Left renal pelvis (tissue), 4 donors: ENCODE measurements at regions not wholly inside any gene's neighbourhood (a gene's known extent, or its start where the extent isn't known, plus 50 kb on each side); places are given as distances from the start of the nearest gene placed in this dataset.

Experiments
- DNase-seq, 4 donors: peaks; one replicate each; pipeline ENCODE4 v3.0.0-alpha.2; 2013; ENCODE audit warnings: low read depth in 4 of 4, low spot score in 3 of 4

DNA sequence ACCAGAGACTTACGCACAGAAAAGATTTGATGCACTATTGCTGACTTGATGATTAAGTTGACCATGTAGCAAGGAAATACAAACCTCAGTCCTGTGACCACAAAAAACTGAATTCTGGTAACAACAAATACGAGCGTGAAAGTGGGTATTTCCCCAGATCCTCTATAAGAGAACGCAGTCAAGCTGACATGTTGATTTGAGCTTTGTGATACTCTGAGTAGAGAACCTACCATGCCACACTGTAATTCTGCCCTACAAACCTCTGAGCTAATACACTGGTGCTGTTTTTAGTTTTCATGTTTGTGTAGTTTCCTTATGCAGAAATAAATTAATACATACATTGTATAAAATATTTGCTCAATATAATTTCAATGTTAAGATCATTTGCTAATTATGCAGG, 565.6 kb upstream of the EPHA5 start:
- DNase-seq, result no peak

DNA sequence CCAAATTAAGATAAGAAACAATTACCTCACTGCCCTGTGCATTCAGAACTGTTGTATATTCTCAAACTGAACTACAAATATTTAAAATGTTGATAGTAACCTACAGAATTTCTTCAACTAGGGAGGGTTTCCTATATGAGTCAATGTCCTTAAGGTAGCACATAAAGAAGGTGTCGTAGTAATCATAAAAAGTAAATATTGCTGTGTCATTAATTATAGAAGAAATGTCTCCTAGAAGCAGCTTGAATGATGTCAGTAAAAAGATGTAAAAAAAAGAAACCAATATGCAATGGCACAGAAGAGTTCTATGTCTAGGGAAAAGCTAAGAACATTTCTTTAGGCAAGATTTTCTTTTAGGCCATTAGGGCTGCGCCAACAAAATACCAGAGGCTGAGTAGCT, 559.6 kb upstream of the EPHA5 start:
- DNase-seq, result no peak

DNA sequence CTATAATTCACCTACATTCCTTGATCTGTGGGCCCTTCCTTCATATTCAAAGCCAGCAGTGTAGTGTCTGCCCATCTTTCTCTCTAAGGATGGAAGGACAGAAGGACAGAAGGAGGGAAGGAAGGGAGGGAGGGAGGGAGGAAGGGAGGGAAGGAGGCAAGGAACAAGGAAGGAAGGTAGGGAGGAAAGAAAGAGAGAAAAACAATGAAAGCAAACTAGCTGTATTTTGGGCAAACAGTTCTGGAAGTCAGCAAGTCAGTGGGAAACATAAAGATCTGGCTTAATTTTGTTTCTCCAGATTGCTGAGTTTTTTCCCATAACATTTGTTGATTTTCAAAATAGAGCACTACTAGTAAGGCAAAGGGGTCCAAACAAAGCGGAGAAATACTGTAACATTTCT, 555.2 kb upstream of the EPHA5 start:
- DNase-seq, result no peak

DNA sequence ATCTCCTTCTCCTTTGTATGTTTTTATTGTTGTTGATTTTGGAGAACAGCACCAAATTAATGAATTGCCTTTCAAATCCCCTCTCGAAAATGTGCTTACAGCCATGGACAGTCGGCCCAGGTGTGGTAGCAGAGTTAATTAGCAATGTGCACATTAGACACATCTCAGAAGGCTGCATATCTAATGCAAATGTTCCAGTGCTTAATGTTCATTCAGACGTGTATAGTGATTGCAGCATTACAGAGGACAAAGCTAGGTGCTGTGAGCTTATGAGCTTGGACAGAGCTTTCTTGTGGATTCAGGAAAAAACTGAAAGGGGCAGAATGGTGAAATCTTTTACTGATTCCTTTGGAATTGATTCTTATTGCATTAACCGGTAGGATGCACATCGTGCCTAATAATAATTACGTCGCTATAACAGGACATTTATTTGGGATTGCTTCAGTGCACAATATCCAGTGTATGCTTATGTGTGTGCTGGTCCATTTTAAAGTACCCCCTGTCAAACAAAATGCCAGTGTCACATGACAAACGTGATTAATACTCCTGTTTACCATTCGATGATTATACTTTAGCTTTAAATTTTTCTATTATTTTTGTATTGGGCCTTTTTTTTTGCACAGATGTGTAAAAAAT, 552.9 kb upstream of the EPHA5 start:
- DNase-seq, result no peak

- DNase-seq, result no peak
Measured at GRCh38 chr4:66219401-66219800, 549.1 kb upstream of the EPHA5 start.

- DNase-seq, result no peak
Measured at GRCh38 chr4:66216252-66216651, 546.0 kb upstream of the EPHA5 start.

DNA sequence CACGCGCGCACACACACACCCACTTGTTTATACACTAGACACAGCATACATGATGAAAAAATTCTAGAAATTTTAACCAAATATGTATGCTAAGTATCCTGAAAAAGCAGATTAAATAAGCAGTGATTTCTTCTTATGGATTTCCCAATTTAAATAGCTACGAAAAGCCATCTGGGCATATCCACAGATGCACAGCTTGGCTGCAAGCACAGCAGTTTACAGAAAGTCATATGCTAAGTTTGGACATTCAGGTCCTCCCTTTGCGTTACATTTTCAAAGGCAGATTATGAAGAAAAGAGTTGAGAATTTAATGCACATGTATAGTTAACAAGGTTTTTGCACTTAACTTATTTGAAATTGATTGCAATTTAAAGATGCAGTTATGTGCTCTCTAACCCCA, 542.2 kb upstream of the EPHA5 start:
- DNase-seq, result no peak

GRCh38 chr4:66204534-66205247, 534.4 kb upstream of the EPHA5 start:
- no peak for DNase-seq

DNA sequence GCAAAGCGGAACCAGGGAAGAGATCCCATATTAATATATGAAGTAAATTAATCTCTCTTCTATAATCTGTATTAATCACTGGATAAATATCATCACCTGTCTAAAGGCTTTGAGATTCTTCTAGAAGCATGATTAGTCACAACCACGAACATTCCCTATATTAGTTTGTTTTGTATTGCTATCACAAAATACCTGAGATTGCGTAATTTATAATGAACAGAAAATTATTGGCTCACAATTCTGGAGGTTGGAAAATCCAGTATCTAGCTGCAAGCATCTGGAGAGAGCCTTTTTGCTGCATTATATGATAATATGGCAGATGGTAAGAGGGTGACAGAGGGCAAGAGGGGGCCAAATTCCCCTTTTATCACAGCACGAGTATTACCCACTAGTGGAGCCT, 532.6 kb upstream of the EPHA5 start:
- no peak for DNase-seq

- DNase-seq, result no peak
Measured at GRCh38 chr4:66197451-66197850, 527.2 kb upstream of the EPHA5 start.

GRCh38 chr4:66193487-66193886, 523.2 kb upstream of the EPHA5 start:
- no peak for DNase-seq

- no peak for DNase-seq
Measured at GRCh38 chr4:66187175-66187720, 517.0 kb upstream of the EPHA5 start.

- no peak for DNase-seq
Measured at GRCh38 chr4:66186095-66186494, 515.8 kb upstream of the EPHA5 start.

- no peak for DNase-seq
Measured at GRCh38 chr4:66182636-66183035, 512.3 kb upstream of the EPHA5 start.

DNA sequence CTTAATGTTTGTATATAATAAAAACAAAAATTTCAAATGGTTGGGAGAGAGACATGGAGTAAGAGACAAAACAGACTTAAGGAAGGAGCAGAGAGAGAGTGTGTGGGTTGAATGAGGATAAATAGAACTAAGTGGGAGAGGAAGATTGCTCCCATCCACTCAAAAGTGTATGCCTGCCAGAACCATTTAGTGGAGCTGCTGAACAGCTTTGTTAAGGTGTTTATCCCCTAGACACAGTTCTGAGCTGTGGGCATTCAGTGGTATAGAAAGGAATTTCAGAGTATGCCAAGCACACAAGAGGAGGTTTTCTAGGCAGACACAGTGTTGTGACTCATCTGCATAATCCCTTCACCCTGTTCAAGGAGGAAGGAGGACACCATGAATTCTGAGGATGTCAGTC, 508.6 kb upstream of the EPHA5 start:
- no peak for DNase-seq

DNA sequence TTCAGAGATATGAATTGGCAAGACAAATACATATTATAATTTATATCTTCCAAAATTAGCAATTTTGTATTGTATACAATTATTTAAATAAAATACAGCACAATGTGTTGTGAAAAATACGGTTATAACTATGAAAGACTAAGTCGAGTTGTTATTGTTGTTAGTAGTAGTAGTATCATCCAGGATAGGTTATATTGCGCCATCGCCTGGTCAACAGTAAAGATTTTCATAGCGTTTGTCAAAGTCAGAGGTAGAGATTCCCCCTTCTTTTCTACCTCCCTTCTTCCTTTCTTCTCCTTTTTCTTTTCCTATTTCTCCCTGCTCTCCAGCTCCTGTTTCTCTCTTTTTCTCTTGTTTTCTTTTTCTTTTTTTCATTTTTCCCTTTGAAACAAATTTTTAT, 499.1 kb upstream of the EPHA5 start:
- DNase-seq, result no peak

- no peak for DNase-seq
Measured at GRCh38 chr4:66164869-66165268, 494.6 kb upstream of the EPHA5 start.

GRCh38 chr4:66160606-66161005, 490.3 kb upstream of the EPHA5 start:
- no peak for DNase-seq

DNA sequence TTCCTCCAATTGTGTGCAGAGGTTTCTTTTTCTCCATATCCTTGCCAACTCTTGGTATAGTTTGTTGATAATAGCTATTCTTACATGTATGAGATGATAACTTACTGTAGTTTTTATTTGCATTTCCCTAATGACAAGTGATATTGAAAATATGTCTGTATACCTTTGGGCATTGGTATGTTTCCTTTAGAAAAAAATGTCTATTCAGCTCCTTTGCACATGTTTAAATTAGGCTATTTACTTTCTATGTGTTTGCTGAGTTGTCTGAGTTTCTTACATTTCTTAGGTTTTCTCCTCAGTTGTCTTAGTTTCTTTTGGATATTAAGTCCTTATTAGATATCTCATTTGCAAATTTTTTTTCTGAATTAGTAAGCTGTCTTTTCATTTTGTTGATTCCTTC, 487.3 kb upstream of the EPHA5 start:
- no peak for DNase-seq

- DNase-seq, result no peak
Measured at GRCh38 chr4:66130042-66130441, 459.8 kb upstream of the EPHA5 start.

GRCh38 chr4:66123831-66124413, 453.6 kb upstream of the EPHA5 start:
- no peak for DNase-seq

DNA sequence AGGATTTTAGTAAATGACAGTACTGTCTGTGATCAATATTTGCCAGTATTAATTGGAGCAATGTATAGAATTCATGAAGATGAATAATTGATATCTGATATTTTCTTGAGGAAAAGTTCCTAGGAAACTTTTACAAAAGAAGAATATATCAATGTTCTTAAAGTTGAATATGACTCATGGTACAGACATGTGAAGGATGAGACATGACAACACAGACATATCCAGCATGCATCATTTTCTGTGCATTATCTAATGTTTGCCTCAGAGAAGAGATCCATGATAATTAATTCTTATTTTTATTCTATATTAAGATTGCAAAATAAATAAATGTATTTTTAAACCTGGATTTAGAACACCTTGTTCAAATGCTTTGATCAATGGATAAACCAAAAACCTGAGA, 452.9 kb upstream of the EPHA5 start:
- no peak for DNase-seq
